CD14-positive monocyte (primary cell): ENCODE measurements at regions not wholly inside any gene's neighbourhood (a gene's known extent, or its start where the extent isn't known, plus 50 kb on each side); places are given as distances from the start of the nearest gene placed in this dataset.

Experiments
- DNase-seq, 3 donors: peaks; one replicate each; pipeline ENCODE4 v3.0.0-alpha.2; 2011 to 2022
- H2AFZ ChIP-seq: 2 replicates; pipeline ENCODE4 v1.6.0; 2012; ENCODE audit warnings: mild to moderate bottlenecking, low read depth, low read length, inconsistent platforms; ENCODE audit not compliant: insufficient read depth, poor library complexity, severe bottlenecking
- H3K27ac ChIP-seq, 2 donors: 1 replicate in 1 of 2; 2 replicates in 1 of 2; pipeline ENCODE4 v1.5.1; 2012 to 2013; ENCODE audit warnings: low read length in 2 of 2, control low read depth in 1 of 2, inconsistent platforms in 1 of 2, low read depth in 1 of 2, mild to moderate bottlenecking in 1 of 2
- H3K27me3 ChIP-seq, 2 donors: one replicate each; pipeline versions ENCODE4 v1.6.0 to v1.6.1; 2011 to 2013; ENCODE audit warnings: low read length in 2 of 2; ENCODE audit not compliant: control insufficient read depth in 2 of 2, insufficient read depth in 2 of 2
- H3K36me3 ChIP-seq, 2 donors: replicated peaks in 1 of 2; 1 replicate in 1 of 2; 2 replicates in 1 of 2; pipeline versions ENCODE4 v1.5.1 to v1.6.1; 2012 to 2013; ENCODE audit warnings: low read length in 2 of 2, control low read depth in 1 of 2, inconsistent platforms in 1 of 2, mild to moderate bottlenecking in 1 of 2; ENCODE audit not compliant: insufficient read depth in 2 of 2, control insufficient read depth in 1 of 2
- H3K4me1 ChIP-seq, 2 donors: 1 replicate in 1 of 2; 2 replicates in 1 of 2; pipeline versions ENCODE4 v1.5.1 to v1.6.1; 2012 to 2013; ENCODE audit warnings: low read length in 2 of 2, control low read depth in 1 of 2, inconsistent platforms in 1 of 2, mild to moderate bottlenecking in 1 of 2, moderate library complexity in 1 of 2; ENCODE audit not compliant: insufficient read depth in 2 of 2, control insufficient read depth in 1 of 2
- H3K4me2 ChIP-seq: replicated peaks from 2 replicates; pipeline ENCODE3; 2012; ENCODE audit warnings: low read length, moderate library complexity, mild to moderate bottlenecking; ENCODE audit not compliant: poor library complexity, severe bottlenecking; ENCODE audit errors: extremely low read depth
- H3K4me3 ChIP-seq, 3 experiments: fragments of 200-600 bp in 1 of 3; sonication (generic) in 1 of 3; replicated peaks in 1 of 3; 1 replicate in 2 of 3; 2 replicates in 1 of 3; pipeline ENCODE4 v1.5.1; 2011 to 2013; ENCODE audit warnings: low read length in 3 of 3, mild to moderate bottlenecking in 3 of 3, control low read depth in 2 of 3, low read depth in 2 of 3, inconsistent platforms in 1 of 3, moderate library complexity in 1 of 3
- H3K79me2 ChIP-seq: 2 replicates; pipeline ENCODE4 v1.6.0; 2012; ENCODE audit warnings: mild to moderate bottlenecking, control low read depth, inconsistent platforms, low read length, moderate library complexity; ENCODE audit not compliant: insufficient read depth
- H3K9ac ChIP-seq: 2 replicates; pipeline ENCODE4 v1.6.0; 2017; ENCODE audit warnings: low read length, mild to moderate bottlenecking; ENCODE audit not compliant: insufficient read depth, poor library complexity, severe bottlenecking
- H3K9me3 ChIP-seq, 2 donors: replicated peaks in 1 of 2; 1 replicate in 1 of 2; 2 replicates in 1 of 2; pipeline versions ENCODE4 v1.5.1 to v1.6.1; 2012 to 2013; ENCODE audit warnings: low read length in 2 of 2, control low read depth in 1 of 2; ENCODE audit not compliant: control insufficient read depth in 1 of 2, insufficient read depth in 1 of 2
- H4K20me1 ChIP-seq: 2 replicates; pipeline ENCODE4 v1.6.0; 2012; ENCODE audit warnings: mild to moderate bottlenecking, low read length, control low read depth, moderate library complexity; ENCODE audit not compliant: insufficient read depth
- H3K27ac Mint-ChIP-seq, 7 donors: one replicate each; pipeline ENCODE4 v1.8.0; 2020; ENCODE audit warnings: mild to moderate bottlenecking in 7 of 7, mixed read lengths in 7 of 7, moderate library complexity in 6 of 7, inconsistent platforms in 2 of 7
- H3K27me3 Mint-ChIP-seq, 3 donors: one replicate each; pipeline ENCODE4 v1.8.0; 2021 to 2022; ENCODE audit warnings: low read depth in 3 of 3, mild to moderate bottlenecking in 3 of 3, mixed read lengths in 3 of 3, moderate library complexity in 3 of 3, inconsistent platforms in 1 of 3
- H3K36me3 Mint-ChIP-seq, 2 donors: one replicate each; pipeline ENCODE4 v1.8.0; 2020; ENCODE audit warnings: mixed read lengths in 2 of 2, inconsistent platforms in 1 of 2, mild to moderate bottlenecking in 1 of 2
- H3K4me1 Mint-ChIP-seq: one replicate; pipeline ENCODE4 v1.8.0; 2020; ENCODE audit warnings: mild to moderate bottlenecking, mixed read lengths
- H3K4me3 Mint-ChIP-seq, 2 donors: one replicate each; pipeline ENCODE4 v1.8.0; 2020; ENCODE audit warnings: mild to moderate bottlenecking in 2 of 2, mixed read lengths in 2 of 2, moderate library complexity in 1 of 2
- H3K9me3 Mint-ChIP-seq, 7 donors: one replicate each; pipeline ENCODE4 v1.8.0; 2020 to 2022; ENCODE audit warnings: mixed read lengths in 7 of 7, mild to moderate bottlenecking in 6 of 7, moderate library complexity in 6 of 7, inconsistent platforms in 2 of 7
- CTCF ChIP-seq: fragments of 200-600 bp; IDR thresholded peaks from one replicate; pipeline ENCODE4 v1.8.0; 2022; ENCODE audit warnings: antibody characterized with exemption, mild to moderate bottlenecking
- WGBS: methylation state at CpG from one replicate; pipeline ENCODE4 v1.1.5; 2013; ENCODE audit warnings: missing lambda C conversion rate; ENCODE audit not compliant: insufficient coverage; 5-methylcytosine and 5-hydroxymethylcytosine counted together
- intact Hi-C, 2 donors: fragments of 100-400 bp; cut with micrococcal nuclease; formaldehyde crosslinking; loops; one replicate each; pipeline versions ENCODE4 v1.15.0 to v1.15.1; 2023

GRCh38 chr10:129410688-129411392 is 56.2 kb upstream of the MGMT start:
- H3K27ac Mint-ChIP-seq = no peak overlapping the region
- WGBS = 82% methylated on average over 14 of the region's 20 CpGs

GRCh38 chr10:129411393-129411705 is 55.7 kb upstream of the MGMT start:
- peaks cover 0 to 3% of the 10 kb centered on the region in 2 donors for H3K27me3 ChIP-seq
- no peak overlapping the region for H3K4me2 ChIP-seq
- H3K4me3 ChIP-seq = no peak overlapping the region
- intact Hi-C loops = no loop called here
- Mint-ChIP-seq H3K27me3 (peaks cover 7 to 14% (median 13%) of the 10 kb centered on the region in 3 donors), H3K4me1 (no peaks in the 10 kb centered on the region), H3K9me3 (peaks cover 0 to 2% (median 0%) of the 10 kb centered on the region in 7 donors), H3K36me3 (no peaks in the 10 kb centered on the region), H3K4me3 (no peak overlapping the region), H3K27ac (no peak overlapping the region)
- H3K79me2 ChIP-seq = no peaks in the 10 kb centered on the region
- H3K36me3 ChIP-seq = no peaks in the 10 kb centered on the region
- no peak overlapping the region for H2AFZ ChIP-seq
- DNase-seq = no peak
- H3K9me3 ChIP-seq = no peaks in the 10 kb centered on the region
- no peak overlapping the region for H3K27ac ChIP-seq
- H4K20me1 ChIP-seq = no peaks in the 10 kb centered on the region
- 95% methylated on average over 3 of the region's 8 CpGs for WGBS
- no peak for TF ChIP-seq CTCF
- H3K9ac ChIP-seq = no peak overlapping the region
- no peaks in the 10 kb centered on the region for H3K4me1 ChIP-seq

More at GRCh38 chr10:129410688-129411392, 56.2 kb upstream of the MGMT start:
- H3K36me3 ChIP-seq = no peaks in the 10 kb centered on the region
- intact Hi-C loops = no loop called here
- H3K4me1 Mint-ChIP-seq = no peaks in the 10 kb centered on the region
- peaks cover 0 to 3% of the 10 kb centered on the region in 2 donors for H3K27me3 ChIP-seq
- no peak for DNase-seq
- H3K36me3 Mint-ChIP-seq = no peaks in the 10 kb centered on the region
- peaks cover 6 to 12% (median 10%) of the 10 kb centered on the region in 3 donors for H3K27me3 Mint-ChIP-seq
- H2AFZ ChIP-seq = no peak overlapping the region
- no peaks in the 10 kb centered on the region for H3K9me3 ChIP-seq
- no peaks in the 10 kb centered on the region for H3K4me1 ChIP-seq
- no peak overlapping the region for H3K9ac ChIP-seq
- no peak overlapping the region for H3K4me3 Mint-ChIP-seq
- TF ChIP-seq CTCF = no peak
- H4K20me1 ChIP-seq = no peaks in the 10 kb centered on the region
- H3K4me2 ChIP-seq = no peak overlapping the region
- no peak overlapping the region for H3K4me3 ChIP-seq
- no peak overlapping the region for H3K27ac ChIP-seq
- no peaks in the 10 kb centered on the region for H3K79me2 ChIP-seq
- peaks cover 0 to 2% (median 0%) of the 10 kb centered on the region in 7 donors for H3K9me3 Mint-ChIP-seq
